HepG2 (cell line): ENCODE measurements at regions not wholly inside any gene's neighbourhood (a gene's known extent, or its start where the extent isn't known, plus 50 kb on each side); places are given as distances from the start of the nearest gene placed in this dataset.

Experiments
- ATAC-seq: fragments of 200-7000 bp; cut with Tn5 transposase; 3 replicates; pipeline ENCODE4 v1.9.1; 2020; ENCODE audit warnings: mild to moderate bottlenecking, moderate library complexity
- BruUV-seq: library from RNA; stranded (reverse); fragments of 400-500 nt; replicated peaks from 2 replicates; lab custom pipeline; 2021; lab: Mats Ljungman, UMichigan
- CTCF ChIA-PET: fragments of 300-600 bp; formaldehyde crosslinking; extraction: SDS; loops from one replicate; lab custom pipeline; 2021; ENCODE audit warnings: low total read pairs, inconsistent platforms, low intra/inter-chr PET ratio; lab: Yijun Ruan, JAX
- POLR2A ChIA-PET: fragments of 350-600 bp; sonication (Branson Sonifier 250); formaldehyde crosslinking; loops from one replicate; lab custom pipeline; 2020; ENCODE audit warnings: antibody characterized with exemption, inconsistent platforms; lab: Yijun Ruan, JAX
- DNase-seq: peaks from one replicate; pipeline ENCODE4 v3.0.0-alpha.2; 2015; ENCODE audit warnings: low spot score
- FAIRE-seq: peaks from 3 replicates; lab custom pipeline; 2011; peaks lifted over from hg19 to GRCh38; lab: Jason Lieb, UNC
- H2AFZ ChIP-seq: one replicate; pipeline ENCODE4 v1.6.1; 2011; ENCODE audit warnings: low read length, inconsistent platforms
- H3K27ac ChIP-seq: fragments of 300-600 bp; 3 replicates; pipeline ENCODE4 v1.8.0; 2011; ENCODE audit warnings: mixed run types, mild to moderate bottlenecking, mixed read lengths, low read length, inconsistent platforms; ENCODE audit not compliant: insufficient read depth; ENCODE audit errors: extremely low read length
- H3K27me3 ChIP-seq, 2 experiments: fragments of 200-600 bp in 1 of 2; 2 replicates in 1 of 2; 3 replicates in 1 of 2; pipeline versions ENCODE4 v1.6.0 to v1.8.0; 2011; ENCODE audit warnings: low read length in 2 of 2, mild to moderate bottlenecking in 2 of 2, moderate library complexity in 2 of 2, inconsistent platforms in 1 of 2; ENCODE audit not compliant: insufficient read depth in 2 of 2, control insufficient read depth in 1 of 2
- H3K36me3 ChIP-seq, 2 experiments: fragments of 200-600 bp in 1 of 2; replicated peaks in 1 of 2; 2 replicates in 1 of 2; 3 replicates in 1 of 2; pipeline versions ENCODE4 v1.5.1 to v1.8.0; 2011; ENCODE audit warnings: low read length in 2 of 2, inconsistent platforms in 1 of 2; ENCODE audit not compliant: insufficient read depth in 2 of 2, control insufficient read depth in 1 of 2
- H3K4me1 ChIP-seq: 2 replicates; pipeline ENCODE4 v1.5.1; 2012; ENCODE audit warnings: low read length, inconsistent platforms; ENCODE audit not compliant: insufficient read depth
- H3K4me2 ChIP-seq: 2 replicates; pipeline ENCODE4 v1.6.0; 2011; ENCODE audit warnings: low read depth, low read length, inconsistent platforms
- H3K4me3 ChIP-seq, 3 experiments: fragments of 200-600 bp in 1 of 3; sonication (generic), shearing (Covaris generic) in 1 of 3; replicated peaks in 1 of 3; 2 replicates each; pipeline ENCODE4 v1.5.1; 2011 to 2016; ENCODE audit warnings: low read length in 3 of 3, inconsistent platforms in 2 of 3, low read depth in 2 of 3, mild to moderate bottlenecking in 2 of 3, control low read depth in 1 of 3, mixed read lengths in 1 of 3; ENCODE audit not compliant: insufficient read depth in 1 of 3
- H3K79me2 ChIP-seq: one replicate; pipeline ENCODE4 v1.6.1; 2011; ENCODE audit warnings: low read length, inconsistent platforms; ENCODE audit not compliant: insufficient read depth
- H3K9ac ChIP-seq: 2 replicates; pipeline ENCODE4 v1.6.0; 2011; ENCODE audit warnings: mild to moderate bottlenecking, low read depth, low read length, inconsistent platforms; ENCODE audit not compliant: insufficient read depth
- H3K9me3 ChIP-seq: 2 replicates; pipeline ENCODE4 v1.5.1; 2012; ENCODE audit warnings: mild to moderate bottlenecking, low read length
- H4K20me1 ChIP-seq: 2 replicates; pipeline ENCODE4 v1.6.0; 2011; ENCODE audit warnings: inconsistent platforms, mild to moderate bottlenecking, low read length, moderate library complexity; ENCODE audit not compliant: insufficient read depth
- DRAP1 ChIP-seq: IDR thresholded peaks from 2 replicates; pipeline ENCODE4 v1.6.1; 2016; ENCODE audit warnings: missing genetic modification reagents, missing compliant biosample characterization
- ETS1 ChIP-seq: sonication (generic); formaldehyde crosslinking; IDR thresholded peaks from 2 replicates; pipeline ENCODE4 v1.4.0; 2020; ENCODE audit warnings: missing genetic modification reagents
- FOXA1 ChIP-seq, 2 experiments: fragments of 450-650 bp in 1 of 2; sonication (generic) in 1 of 2; formaldehyde crosslinking in 1 of 2; IDR thresholded peaks; 2 replicates each; pipeline versions ENCODE4 v1.4.0 to v1.6.1; 2016 to 2020; ENCODE audit warnings: missing genetic modification reagents in 1 of 2
- WIZ ChIP-seq: sonication (generic); formaldehyde crosslinking; IDR thresholded peaks from 2 replicates; pipeline ENCODE4 v1.5.1; 2020; ENCODE audit warnings: mild to moderate bottlenecking, missing genetic modification reagents
- ZBTB20 ChIP-seq: sonication (generic); formaldehyde crosslinking; IDR thresholded peaks from 2 replicates; pipeline ENCODE4 v1.8.1; 2023; ENCODE audit warnings: missing genetic modification reagents, low read depth, mild to moderate bottlenecking, borderline replicate concordance
- ZFP62 ChIP-seq: sonication (generic); formaldehyde crosslinking; IDR thresholded peaks from 2 replicates; pipeline ENCODE4 v1.4.0; 2020; ENCODE audit warnings: missing genetic modification reagents
- ZNF160 ChIP-seq: sonication (generic); formaldehyde crosslinking; IDR thresholded peaks from 2 replicates; pipeline ENCODE4 v1.8.0; 2022; ENCODE audit warnings: mild to moderate bottlenecking, inconsistent platforms, missing genetic modification reagents
- ZNF234 ChIP-seq: sonication (generic); formaldehyde crosslinking; conservative IDR thresholded peaks from 2 replicates; pipeline ENCODE4 v1.5.1; 2020; ENCODE audit warnings: mild to moderate bottlenecking, missing genetic modification reagents
- ZNF580 ChIP-seq: IDR thresholded peaks from 2 replicates; pipeline ENCODE4 v1.6.1; 2016; ENCODE audit warnings: low read depth, borderline replicate concordance
- ZNF646 ChIP-seq: sonication (generic); formaldehyde crosslinking; IDR thresholded peaks from 2 replicates; pipeline ENCODE4 v1.9.0; 2021; ENCODE audit warnings: mild to moderate bottlenecking, missing genetic modification reagents
- WGBS: methylation state at CpG from one replicate; pipeline ENCODE4 v1.1.6; 2017; ENCODE audit warnings: low lambda C conversion rate; 5-methylcytosine and 5-hydroxymethylcytosine counted together
- in situ Hi-C: cut with HindIII; loops from 2 replicates; pipeline ENCODE4 v1.10.0; 2017; ENCODE audit warnings: low pct_unique_long_range_greater_than_20kb; ENCODE audit not compliant: extremely low pct_ligation_motif_present
- intact Hi-C: fragments of 100-400 bp; cut with micrococcal nuclease; formaldehyde crosslinking; loops from one replicate; pipeline ENCODE4 v1.10.0; 2022; ENCODE audit not compliant: unreplicated experiment

GRCh38 chr3:18898911-18899310, 249.4 kb upstream of the KCNH8 start:
- Histone ChIP-seq H4K20me1 (no peaks in the 10 kb centered on the region), H3K79me2 (no peaks in the 10 kb centered on the region), H3K4me2 (no peak overlapping the region), H3K9ac (no peak overlapping the region)
- WGBS: 0% methylated on average over 1 of the region's 1 CpG
- BruUV-seq: no TSS peak
- TF ChIP-seq WIZ (CRISPR knock-in tag) (no peak), ZNF580 (no peak), ZNF234 (CRISPR knock-in tag) (no peak), ZFP62 (no peak), FOXA1 (IDR thresholded peaks at IDR 0.05) (no peak), FOXA1 (CRISPR knock-in tag; IDR thresholded peaks at IDR 0.05) (no peak)
- TF ChIP-seq, all 625 proteins: peak for 0
- FAIRE-seq (no peak), ATAC-seq (no peak), DNase-seq (no peak)
- H3K27me3 ChIP-seq: no peaks in the 10 kb centered on the region; a peak in 1 of 5 replicates
- H3K4me1 ChIP-seq: no peaks in the 10 kb centered on the region
- H3K4me3 ChIP-seq: no peak overlapping the region
- intact Hi-C loops (no loop called here), in situ Hi-C loops (no loop called here)
- no peaks in the 10 kb centered on the region for H3K9me3 ChIP-seq
- no peak overlapping the region for H2AFZ ChIP-seq
- no peak overlapping the region for H3K27ac ChIP-seq
- H3K36me3 ChIP-seq: no peaks in the 10 kb centered on the region
- ChIA-PET POLR2A (no interaction called here), CTCF (no interaction called here)

GRCh38 chr3:18892756-18893155, 255.6 kb upstream of the KCNH8 start:
- DNase-seq (no peak), FAIRE-seq (no peak), ATAC-seq (no peak)
- H3K9ac ChIP-seq: no peak overlapping the region
- H4K20me1 ChIP-seq: no peaks in the 10 kb centered on the region
- BruUV-seq: no TSS peak
- H3K79me2 ChIP-seq: no peaks in the 10 kb centered on the region
- H3K4me2 ChIP-seq: no peak overlapping the region
- POLR2A ChIA-PET: no interaction called here
- in situ Hi-C loops (no loop called here), intact Hi-C loops (no loop called here)
- H3K27ac ChIP-seq: no peak overlapping the region
- H3K4me3 ChIP-seq: no peak overlapping the region
- 0% methylated on average over 1 of the region's 1 CpG for WGBS
- H3K9me3 ChIP-seq: no peaks in the 10 kb centered on the region
- no peaks in the 10 kb centered on the region for H3K36me3 ChIP-seq
- no peaks in the 10 kb centered on the region for H3K27me3 ChIP-seq
- no peaks in the 10 kb centered on the region for H3K4me1 ChIP-seq
- CTCF ChIA-PET: no interaction called here
- H2AFZ ChIP-seq: no peak overlapping the region
- TF ChIP-seq DRAP1 (CRISPR knock-in tag) (no peak), ZNF646 (no peak), ZNF160 (CRISPR knock-in tag) (no peak), ETS1 (no peak), ZBTB20 (CRISPR knock-in tag) (no peak)
